Jurkat, Clone E6-1 (cell line): ENCODE measurements at regions not wholly inside any gene's neighbourhood (a gene's known extent, or its start where the extent isn't known, plus 50 kb on each side); places are given as distances from the start of the nearest gene placed in this dataset.
"Not testable (repeated sequence)": the region's sequence is repeated elsewhere in the genome, so short reads cannot be mapped to it uniquely, and the experiment has no call there.

Experiments
- DNase-seq: peaks from one replicate; pipeline ENCODE4 v3.0.0-alpha.2; 2011; ENCODE audit warnings: low read depth, low spot score
- H3K4me3 ChIP-seq: 2 replicates; pipeline ENCODE4 v1.5.1; 2011; ENCODE audit warnings: mild to moderate bottlenecking, low read length, control low read depth, moderate library complexity

DNA sequence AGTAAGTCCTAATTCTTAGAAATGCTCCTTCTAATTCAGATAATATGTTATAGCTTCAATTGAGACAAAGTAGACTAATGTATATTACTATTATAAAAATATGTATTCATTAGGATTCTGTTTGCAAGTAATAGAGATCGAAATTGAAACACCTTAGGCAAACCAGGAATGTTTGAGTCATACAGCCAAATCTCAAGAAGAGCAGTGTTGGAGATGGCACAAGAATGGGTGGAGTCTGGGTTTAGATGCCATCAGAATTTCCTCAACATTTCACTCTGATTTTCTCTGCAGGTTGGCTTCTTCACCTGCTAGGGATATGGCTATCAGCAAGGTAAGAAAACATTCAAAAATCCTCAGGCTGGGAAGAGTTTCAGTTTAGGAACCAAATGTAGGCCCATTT lies 405.4 kb downstream of the CCDC85A start:
- no peak for DNase-seq

GRCh38 chr2:56589835-56590234 lies 406.0 kb downstream of the CCDC85A start:
- H3K4me3 ChIP-seq: no peak overlapping the region
- no peak for DNase-seq

More for the DNA sequence above, 405.4 kb downstream of the CCDC85A start:
- no peak overlapping the region for H3K4me3 ChIP-seq

- no peak for DNase-seq
- H3K4me3 ChIP-seq: no peak overlapping the region
Observed at GRCh38 chr2:56590611-56591010, 406.8 kb downstream of the CCDC85A start.

GRCh38 chr2:56606086-56606485 lies 422.3 kb downstream of the CCDC85A start:
- not testable (repeated sequence) for DNase-seq, H3K4me3 ChIP-seq

GRCh38 chr2:56613254-56613653 lies 429.5 kb downstream of the CCDC85A start:
- no peak overlapping the region for H3K4me3 ChIP-seq
- DNase-seq: no peak

DNA sequence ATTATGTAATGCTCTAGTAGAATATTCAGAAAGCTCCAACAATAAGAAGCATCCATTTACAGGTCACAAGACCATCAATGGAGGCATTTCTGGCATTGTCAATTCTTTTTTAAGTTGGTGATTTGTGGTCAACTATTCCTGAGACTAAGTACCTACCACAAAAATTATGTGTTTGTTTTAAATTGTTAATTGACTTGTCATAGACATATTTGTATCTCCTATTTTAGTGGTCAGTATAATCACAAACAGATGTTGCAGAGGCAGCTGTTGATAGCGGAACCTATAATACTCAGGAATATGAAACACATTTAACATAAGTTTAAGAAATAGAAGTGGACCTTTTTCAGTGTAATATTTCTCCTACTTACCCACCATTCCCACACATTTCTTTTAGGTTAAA lies 430.1 kb downstream of the CCDC85A start:
- no peak overlapping the region for H3K4me3 ChIP-seq
- no peak for DNase-seq

DNA sequence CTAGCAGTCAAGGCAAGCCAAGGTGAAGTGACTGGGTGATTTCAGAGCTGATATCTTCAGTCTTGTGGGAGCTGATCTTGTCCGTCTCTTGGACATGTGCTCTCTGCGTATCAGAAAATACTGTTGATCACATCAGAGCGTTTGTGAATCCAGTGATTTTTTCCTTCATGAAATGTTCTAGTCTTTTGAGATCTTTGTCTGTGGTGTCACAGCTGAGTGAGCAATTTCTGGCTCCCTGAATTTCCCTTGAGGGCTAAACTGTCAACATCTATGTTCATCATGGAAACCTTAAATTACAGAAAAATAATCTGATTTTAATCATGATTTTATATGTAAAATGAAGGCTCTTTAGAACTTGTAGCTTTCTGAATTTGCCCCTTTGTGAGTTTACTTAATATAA lies 432.0 kb downstream of the CCDC85A start:
- no peak for DNase-seq
- H3K4me3 ChIP-seq: no peak overlapping the region

DNA sequence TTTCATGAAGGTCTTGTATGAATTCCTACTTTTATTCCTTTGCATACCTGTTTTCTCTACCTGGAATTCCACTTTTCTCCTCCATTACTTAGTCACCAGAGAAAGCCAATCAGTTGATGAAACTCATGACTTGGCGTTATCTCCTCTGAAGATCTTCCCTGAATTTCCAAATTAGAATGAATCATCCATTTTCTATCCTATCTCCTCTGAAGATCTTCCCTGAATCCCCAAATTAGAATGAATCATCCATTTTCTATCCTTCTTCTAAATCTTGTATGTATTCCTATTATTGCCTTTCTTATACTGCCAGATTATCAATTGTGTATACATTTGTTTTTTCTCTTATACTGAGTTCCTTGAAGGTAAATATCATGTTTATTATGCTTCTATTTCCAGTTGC lies 440.4 kb downstream of the CCDC85A start:
- no peak for DNase-seq
- no peak overlapping the region for H3K4me3 ChIP-seq

DNA sequence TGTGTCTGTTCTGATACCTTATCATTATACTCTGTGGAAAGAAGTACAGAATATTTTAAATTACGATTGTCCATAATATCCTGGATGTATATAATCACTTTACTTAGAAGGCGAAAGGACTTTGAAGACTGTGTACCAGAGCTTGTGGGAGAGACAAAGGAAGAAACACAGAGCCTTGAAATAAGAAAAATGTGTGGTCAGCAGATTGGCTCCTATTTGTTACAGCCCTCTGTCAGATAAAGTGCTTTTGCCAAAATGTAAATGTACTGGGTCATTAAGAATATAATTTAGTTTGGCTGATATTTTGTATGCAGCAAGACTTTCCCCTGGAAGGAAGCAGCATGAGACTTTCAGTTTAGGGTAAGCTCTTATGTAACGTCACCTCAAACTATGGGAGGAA lies 443.1 kb downstream of the CCDC85A start:
- no peak overlapping the region for H3K4me3 ChIP-seq
- DNase-seq: no peak

DNA sequence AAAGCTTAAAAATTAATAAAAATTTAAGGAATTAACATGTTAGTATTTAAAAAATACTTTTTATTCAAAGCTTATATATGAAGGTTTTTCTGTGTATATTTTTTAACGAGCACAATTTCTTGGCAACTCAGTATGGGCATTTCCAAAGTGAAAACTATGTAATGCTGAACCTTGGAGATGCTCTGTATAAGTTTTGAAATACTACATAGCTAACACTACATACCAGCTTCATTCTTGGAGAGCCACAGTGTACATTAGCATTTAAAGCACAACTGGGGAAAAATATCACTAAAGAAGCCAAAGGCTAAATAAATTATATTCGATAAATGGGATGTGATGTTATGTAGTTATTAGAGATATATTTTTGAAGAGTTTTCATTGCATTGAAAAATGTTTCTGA lies 446.5 kb downstream of the CCDC85A start:
- no peak for DNase-seq
- no peak overlapping the region for H3K4me3 ChIP-seq

DNA sequence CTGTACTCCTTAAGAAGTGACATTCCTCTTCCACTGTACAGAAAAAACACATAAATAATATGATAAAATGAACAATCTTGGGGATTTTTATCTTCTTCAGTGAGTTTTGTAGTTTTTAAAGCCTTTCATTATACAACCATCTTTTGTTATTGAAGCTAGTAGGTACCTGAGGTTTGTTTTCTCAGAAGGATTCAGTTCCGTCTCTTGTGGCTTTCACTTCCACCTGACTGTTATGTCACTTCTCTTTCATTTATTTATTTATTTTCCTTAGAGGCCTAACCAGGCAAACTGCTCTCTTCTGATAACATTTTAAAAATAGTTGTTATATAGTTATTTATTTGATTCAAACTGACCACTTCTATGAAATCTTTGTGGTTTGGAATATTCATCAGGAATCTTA lies 464.2 kb downstream of the CCDC85A start:
- no peak overlapping the region for H3K4me3 ChIP-seq
- DNase-seq: no peak

DNA sequence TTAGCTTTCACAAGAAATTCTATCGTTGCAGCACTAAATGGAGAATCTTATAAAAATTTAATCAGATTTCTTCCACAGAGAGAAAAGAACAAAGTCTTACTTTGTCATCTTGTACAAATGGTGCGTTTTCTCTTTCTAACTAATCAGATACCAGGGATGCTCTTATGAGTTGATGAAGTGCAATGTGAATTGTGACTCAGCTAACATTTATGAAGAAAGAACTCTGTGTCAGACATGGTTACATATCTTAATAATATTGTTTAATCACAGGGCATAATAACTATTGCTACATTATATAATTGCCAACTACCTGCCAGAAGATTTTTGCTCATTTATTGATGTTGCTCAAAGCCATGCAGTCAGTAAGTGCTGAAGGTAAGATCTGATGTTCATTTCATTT lies 465.0 kb downstream of the CCDC85A start:
- DNase-seq: no peak
- H3K4me3 ChIP-seq: no peak overlapping the region

GRCh38 chr2:56654936-56655335 lies 471.1 kb downstream of the CCDC85A start:
- H3K4me3 ChIP-seq: no peak overlapping the region
- no peak for DNase-seq

DNA sequence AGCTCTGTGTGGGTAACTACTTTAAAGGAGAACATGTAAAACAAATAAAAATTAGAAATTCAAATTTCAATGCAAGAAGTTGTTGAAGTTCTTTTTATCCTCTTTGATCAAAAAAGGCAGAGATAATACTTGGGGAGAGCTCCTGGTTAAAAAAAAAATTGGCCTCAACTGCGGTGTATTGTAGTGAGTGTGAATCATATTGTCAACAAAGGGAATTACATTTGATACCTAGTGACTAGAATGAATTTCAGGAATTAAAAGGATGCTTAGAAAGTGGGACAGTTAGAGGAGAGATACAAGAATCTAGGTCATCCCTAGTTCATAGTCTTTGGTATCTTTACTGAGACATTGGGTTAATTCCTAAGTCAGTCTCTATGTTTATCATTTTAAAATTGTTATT lies 473.0 kb downstream of the CCDC85A start:
- H3K4me3 ChIP-seq: no peak overlapping the region
- DNase-seq: no peak

DNA sequence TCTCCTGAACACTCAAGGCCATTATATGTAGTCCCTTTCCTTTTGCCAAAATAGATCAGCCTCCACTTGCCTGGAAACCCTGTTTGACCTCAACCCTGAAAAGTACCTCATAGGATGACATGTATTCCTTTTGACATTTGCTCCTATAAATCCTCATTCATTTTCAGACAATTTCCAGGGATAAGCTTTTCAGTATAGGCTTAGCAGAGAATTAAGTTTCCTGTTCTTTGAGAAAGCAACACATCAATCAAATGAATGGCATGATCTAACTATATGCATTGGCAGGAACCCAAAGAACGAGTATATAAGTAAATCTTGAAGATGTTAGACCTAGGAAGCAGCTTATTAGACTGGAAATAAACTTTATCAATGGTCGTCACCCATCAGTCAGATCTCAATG lies 483.0 kb downstream of the CCDC85A start:
- H3K4me3 ChIP-seq: no peak overlapping the region
- no peak for DNase-seq

GRCh38 chr2:56671973-56672569 lies 488.3 kb downstream of the CCDC85A start:
- DNase-seq: no peak
- no peak overlapping the region for H3K4me3 ChIP-seq

DNA sequence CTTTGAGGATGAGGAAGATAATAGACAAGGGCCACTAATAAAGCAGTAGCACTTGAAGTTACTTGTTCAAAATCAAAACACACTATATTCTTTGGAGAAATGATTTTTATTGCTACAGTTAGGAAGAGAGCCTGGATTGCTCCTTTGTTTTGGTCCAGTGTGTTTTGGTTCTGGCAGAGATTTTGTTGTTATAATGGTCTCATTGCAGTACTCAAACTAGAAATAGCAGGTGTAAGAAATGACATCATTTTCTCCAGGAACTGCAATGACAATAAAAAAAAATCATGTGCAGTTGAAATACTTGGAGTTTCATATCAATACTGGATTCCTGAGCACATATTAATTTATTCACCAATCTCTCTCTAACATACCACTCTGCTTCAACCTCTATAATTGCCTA lies 490.3 kb downstream of the CCDC85A start:
- H3K4me3 ChIP-seq: no peak overlapping the region
- DNase-seq: no peak

DNA sequence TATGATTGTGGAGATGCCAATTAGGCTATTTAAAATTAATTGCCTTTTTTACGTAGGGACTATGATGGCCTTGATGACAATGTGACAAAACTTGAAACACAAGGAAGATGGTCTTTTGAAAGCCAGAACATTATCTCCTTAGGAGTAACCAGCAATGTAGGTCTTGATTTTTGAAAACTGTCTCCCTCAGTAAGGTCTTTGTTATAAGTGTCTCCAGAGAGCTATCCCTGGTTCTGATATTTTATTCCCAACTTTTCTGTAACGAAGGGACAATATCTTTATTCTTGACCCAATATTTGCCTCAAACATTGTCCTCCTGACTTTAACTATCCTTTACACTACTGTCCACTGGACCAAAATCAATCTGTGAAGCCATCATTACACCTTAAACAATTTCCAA lies 493.2 kb downstream of the CCDC85A start:
- H3K4me3 ChIP-seq: no peak overlapping the region
- DNase-seq: no peak

GRCh38 chr2:56680971-56681631 lies 497.3 kb downstream of the CCDC85A start:
- no peak for DNase-seq
- H3K4me3 ChIP-seq: no peak overlapping the region

DNA sequence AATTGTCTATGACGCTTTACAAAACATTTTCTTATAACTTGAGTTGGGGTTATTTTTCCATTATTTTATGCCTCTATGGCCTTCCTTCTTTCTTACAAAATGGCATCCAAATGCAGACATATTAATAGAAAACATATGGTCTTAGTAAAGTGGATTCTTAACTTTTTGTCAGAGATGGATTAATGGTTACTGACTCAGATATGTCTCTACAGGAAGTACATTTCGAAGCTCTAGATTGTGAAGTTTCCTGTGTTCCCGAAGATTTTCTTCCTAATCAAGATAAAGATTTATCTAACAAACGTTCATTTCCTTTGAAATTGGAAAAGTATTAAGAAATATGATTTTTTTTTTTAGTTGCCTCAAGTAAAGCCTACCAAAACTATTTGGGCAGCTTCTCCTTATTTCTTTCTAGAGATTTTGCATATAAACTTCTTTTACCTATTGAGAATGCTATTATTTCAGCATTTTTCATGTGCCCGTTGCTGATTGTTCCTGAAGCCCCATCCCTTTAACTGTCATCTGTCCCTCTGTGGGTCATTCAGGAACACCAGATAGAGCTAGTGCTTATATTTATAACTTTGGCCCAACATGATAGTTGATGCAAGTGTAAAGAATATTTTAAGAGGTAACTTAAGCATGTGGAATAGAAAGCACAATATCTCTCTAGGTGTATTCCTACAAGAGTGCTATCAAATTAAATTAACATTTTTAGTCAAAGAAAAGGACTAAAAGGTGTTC lies 498.0 kb downstream of the CCDC85A start:
- no peak overlapping the region for H3K4me3 ChIP-seq
- no peak for DNase-seq

DNA sequence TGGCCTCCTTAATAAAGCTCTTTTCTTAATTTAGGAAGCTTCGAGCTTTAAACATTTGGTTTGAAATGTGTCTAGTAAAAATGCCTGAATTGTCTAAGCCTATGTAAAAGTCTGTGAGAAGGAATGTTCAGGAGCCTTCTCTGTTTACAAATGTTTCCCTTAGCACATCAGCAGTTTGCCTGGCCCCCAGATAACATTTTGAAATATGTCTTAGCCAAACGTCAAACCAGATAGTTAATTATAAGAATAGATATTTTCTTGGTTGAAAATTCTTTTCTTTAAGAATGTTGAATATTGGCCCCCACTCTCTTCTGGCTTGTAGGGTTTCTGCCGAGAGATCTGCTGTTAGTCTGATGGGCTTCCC lies 498.6 kb downstream of the CCDC85A start:
- H3K4me3 ChIP-seq: no peak overlapping the region
- DNase-seq: no peak
